Neural crest cell (in vitro differentiated cells): ENCODE measurements at regions not wholly inside any gene's neighbourhood (a gene's known extent, or its start where the extent isn't known, plus 50 kb on each side); places are given as distances from the start of the nearest gene placed in this dataset.

ENCODE experiments used
- DNase-seq: peaks from one replicate; pipeline ENCODE4 v3.0.0; 2021; ENCODE audit warnings: low read depth, mixed read lengths, low spot score
- H3K27ac Mint-ChIP-seq: one replicate; pipeline ENCODE4 v1.8.0; 2021; ENCODE audit warnings: mild to moderate bottlenecking, mixed read lengths; ENCODE audit not compliant: unreplicated experiment
- H3K27me3 Mint-ChIP-seq: 2 replicates; pipeline ENCODE4 v1.8.0; 2021; ENCODE audit warnings: low read depth, mild to moderate bottlenecking, mixed read lengths
- H3K36me3 Mint-ChIP-seq: 2 replicates; pipeline ENCODE4 v1.8.0; 2021; ENCODE audit warnings: low read depth, mild to moderate bottlenecking, mixed read lengths
- H3K4me1 Mint-ChIP-seq: 2 replicates; pipeline ENCODE4 v1.8.0; 2021; ENCODE audit warnings: mixed read lengths
- H3K4me3 Mint-ChIP-seq: one replicate; pipeline ENCODE4 v1.8.0; 2021; ENCODE audit warnings: mild to moderate bottlenecking, mixed read lengths
- H3K9me3 Mint-ChIP-seq: 2 replicates; pipeline ENCODE4 v1.8.0; 2021; ENCODE audit warnings: mixed read lengths
- CTCF ChIP-seq: fragments of 200-600 bp; sonication (generic); conservative IDR thresholded peaks from 2 replicates; pipeline ENCODE4 v1.5.0; 2021; ENCODE audit warnings: antibody characterized with exemption, mild to moderate bottlenecking

DNA sequence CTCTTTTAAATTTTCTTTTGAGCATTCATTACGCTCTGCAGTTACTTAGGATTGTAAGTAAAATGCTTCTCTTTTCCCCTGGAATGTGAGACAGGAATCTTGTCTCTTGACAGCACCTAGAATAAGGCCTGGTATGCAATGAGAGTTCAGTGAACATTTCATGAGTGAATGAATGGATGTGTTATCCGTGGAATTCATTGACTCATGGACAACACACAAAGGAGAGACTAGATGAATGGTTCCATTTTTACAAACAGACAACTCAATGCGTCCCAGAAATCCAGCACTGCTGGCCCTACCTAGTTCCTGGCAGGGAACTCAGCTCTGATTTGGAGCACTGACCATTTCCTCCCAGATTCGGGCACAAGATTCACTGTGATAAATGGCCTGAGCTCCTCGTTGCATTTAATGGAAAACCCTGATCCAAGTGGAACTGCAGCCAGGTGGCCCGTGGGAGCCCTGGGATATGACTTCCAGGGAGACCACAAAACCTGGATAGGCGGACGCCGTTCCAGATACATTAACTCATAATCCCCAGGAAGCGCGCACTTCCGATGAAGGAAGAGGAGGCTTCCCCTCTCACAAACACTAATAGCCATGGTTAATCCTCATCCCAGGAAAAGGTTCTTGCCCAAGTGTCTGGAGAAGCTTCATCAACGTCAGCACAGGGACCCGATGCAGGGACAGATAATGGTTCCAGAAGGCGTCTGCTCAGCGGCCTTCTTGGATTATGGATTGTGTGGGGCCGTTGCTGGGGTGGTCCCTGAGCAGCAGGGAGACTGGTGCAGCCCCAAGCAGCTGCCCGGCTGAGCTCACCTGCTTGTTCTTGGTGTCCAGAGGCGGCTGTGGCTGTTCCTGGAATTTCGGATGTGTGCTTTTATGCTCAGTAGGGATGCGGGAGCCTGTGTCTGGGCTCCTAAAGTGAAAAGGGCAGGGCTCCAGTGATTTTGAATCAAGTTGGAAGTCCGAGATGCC, 211.1 kb upstream of the TSHZ3 start:
- H3K36me3 Mint-ChIP-seq: no peaks in the 10 kb centered on the region
- H3K27me3 Mint-ChIP-seq: no peaks in the 10 kb centered on the region
- H3K27ac Mint-ChIP-seq: no peak overlapping the region
- no peak for TF ChIP-seq CTCF
- no peak for DNase-seq
- H3K4me3 Mint-ChIP-seq: no peak overlapping the region
- H3K4me1 Mint-ChIP-seq: no peaks in the 10 kb centered on the region
- H3K9me3 Mint-ChIP-seq: peaks cover 2% of the 10 kb centered on the region

DNA sequence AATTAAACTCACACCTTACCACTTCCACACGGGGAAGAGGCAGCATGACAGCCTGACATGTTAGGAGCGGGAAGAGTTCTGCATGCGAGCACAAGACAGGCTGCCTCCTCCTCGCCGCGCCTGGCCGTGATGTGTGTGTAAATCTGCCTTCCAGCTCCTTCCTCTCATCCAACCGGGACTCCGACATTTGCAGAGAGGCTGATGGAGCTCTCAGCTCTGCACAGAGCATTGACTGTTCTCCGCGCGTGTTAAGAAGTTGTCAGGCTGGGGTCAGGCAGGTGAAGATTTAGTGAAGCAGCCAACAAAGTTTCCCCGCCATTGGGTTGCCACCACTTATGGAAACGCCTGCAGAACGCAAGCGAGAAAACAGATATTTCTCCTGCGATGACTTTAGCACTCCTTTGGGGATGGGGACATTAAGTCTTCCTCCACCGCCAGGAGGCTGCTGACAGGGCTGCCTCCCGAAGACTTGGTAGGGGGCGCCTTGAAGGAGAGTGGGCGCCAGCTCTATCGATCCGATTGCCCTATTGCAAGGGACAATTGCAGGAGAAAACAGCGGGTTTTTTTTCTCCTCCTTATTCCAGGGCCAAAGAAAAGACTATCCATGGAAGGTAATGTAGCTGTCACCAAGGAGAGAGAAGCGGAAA, 213.9 kb upstream of the TSHZ3 start:
- no peaks in the 10 kb centered on the region for H3K27me3 Mint-ChIP-seq
- DNase-seq: no peak
- TF ChIP-seq CTCF: no peak

GRCh38 chr19:31567776-31568175, 218.5 kb upstream of the TSHZ3 start:
- Mint-ChIP-seq H3K27me3 (no peaks in the 10 kb centered on the region), H3K9me3 (no peaks in the 10 kb centered on the region), H3K27ac (no peak overlapping the region), H3K4me3 (no peak overlapping the region), H3K36me3 (no peaks in the 10 kb centered on the region), H3K4me1 (no peaks in the 10 kb centered on the region)
- DNase-seq: no peak
- no peak for TF ChIP-seq CTCF

More for the DNA sequence above, 213.9 kb upstream of the TSHZ3 start:
- H3K9me3 Mint-ChIP-seq: no peaks in the 10 kb centered on the region
- no peaks in the 10 kb centered on the region for H3K36me3 Mint-ChIP-seq
- H3K4me3 Mint-ChIP-seq: no peak overlapping the region
- no peaks in the 10 kb centered on the region for H3K4me1 Mint-ChIP-seq
- H3K27ac Mint-ChIP-seq: no peak overlapping the region

DNA sequence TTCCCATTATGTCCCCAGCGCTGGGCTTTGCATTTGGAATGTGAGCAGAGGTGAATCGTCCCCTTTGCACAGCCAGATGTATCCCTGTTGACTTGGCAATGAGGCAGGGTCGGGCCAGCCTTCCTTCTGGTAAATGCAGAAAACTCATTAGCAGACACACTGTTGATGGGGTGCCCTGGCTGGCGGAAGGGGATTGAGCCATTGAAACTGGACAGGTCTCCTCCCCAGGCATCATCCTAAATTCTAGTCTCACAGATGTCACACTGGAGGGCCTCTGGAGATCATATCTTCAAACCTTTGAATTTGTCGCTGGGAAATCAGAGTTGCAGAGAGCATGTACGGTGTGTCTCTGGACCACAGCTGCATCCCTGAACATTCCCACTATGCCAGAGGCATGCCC, 219.5 kb upstream of the TSHZ3 start:
- H3K4me3 Mint-ChIP-seq: no peak overlapping the region
- H3K4me1 Mint-ChIP-seq: no peaks in the 10 kb centered on the region
- H3K27me3 Mint-ChIP-seq: no peaks in the 10 kb centered on the region
- no peak for TF ChIP-seq CTCF
- no peaks in the 10 kb centered on the region for H3K9me3 Mint-ChIP-seq
- no peaks in the 10 kb centered on the region for H3K36me3 Mint-ChIP-seq
- H3K27ac Mint-ChIP-seq: no peak overlapping the region
- no peak for DNase-seq

DNA sequence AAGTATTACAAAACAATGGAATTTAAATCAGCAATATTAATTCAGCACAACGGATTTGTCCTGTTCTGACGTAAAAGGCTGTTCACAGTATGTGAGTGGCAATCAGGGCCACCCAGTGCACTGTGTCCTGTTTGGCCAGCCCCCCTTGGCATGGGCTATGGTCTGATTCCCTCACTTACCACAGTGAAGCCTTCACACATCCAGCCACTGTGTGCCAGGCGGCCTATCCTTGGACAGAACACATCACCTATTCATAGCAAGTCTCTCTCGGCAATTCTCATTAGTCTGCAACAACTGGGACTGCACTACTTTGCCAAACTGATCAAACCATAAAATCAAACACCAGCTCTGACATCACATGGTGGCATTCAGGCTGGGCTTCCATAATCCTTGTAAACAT, 221.5 kb upstream of the TSHZ3 start:
- Mint-ChIP-seq H3K4me3 (no peak overlapping the region), H3K9me3 (no peaks in the 10 kb centered on the region), H3K27ac (no peak overlapping the region), H3K27me3 (no peaks in the 10 kb centered on the region), H3K4me1 (no peaks in the 10 kb centered on the region), H3K36me3 (no peaks in the 10 kb centered on the region)
- no peak for DNase-seq
- TF ChIP-seq CTCF: no peak
